ENCODE measurements at regions not wholly inside any gene's neighbourhood (a gene's known extent, or its start where the extent isn't known, plus 50 kb on each side); places are given as distances from the start of the nearest gene placed in this dataset.

GRCh38 chr13:81283561-81283960 is 942.6 kb upstream of the SPRY2 start (continued):
- TF ChIP-seq CTCF (IDR thresholded peaks at IDR 0.05 in 2 of 3, conservative IDR thresholded peaks at IDR 0.05 in 1 of 3; ENCODE audit: control insufficient read depth in 2 of 3, extremely low read depth in 1 of 3, insufficient read depth in 1 of 3, low read depth in 3 of 3, low read length in 3 of 3) (no peak), ATF3 (IDR thresholded peaks at IDR 0.05; ENCODE audit: borderline replicate concordance, extremely low read depth, low read depth, low read length) (no peak)

GRCh38 chr13:81283062-81283461 is 942.1 kb upstream of the SPRY2 start:
- Histone ChIP-seq H3K9me3 (replicated peaks; ENCODE audit: control insufficient read depth, insufficient read depth, low read length) (no peaks in the 10 kb centered on the region), H3K4me1 (ENCODE audit: control insufficient read depth, insufficient read depth, low read length) (no peaks in the 10 kb centered on the region), H4K20me1 (ENCODE audit: control insufficient read depth, insufficient read depth) (no peaks in the 10 kb centered on the region), H2AFZ (ENCODE audit: control insufficient read depth, low read depth, low read length) (no peak overlapping the region), H3K9ac (ENCODE audit: control insufficient read depth, insufficient read depth, low read length) (no peak overlapping the region), H3K79me2 (ENCODE audit: control insufficient read depth, insufficient read depth, low read length) (no peaks in the 10 kb centered on the region), H3K27me3 (replicated peaks in 1 of 2; ENCODE audit: control insufficient read depth in 2 of 2, insufficient read depth in 2 of 2, low read length in 1 of 2) (no peaks in the 10 kb centered on the region), H3K4me3 (no peak overlapping the region), H3K27ac (ENCODE audit: control insufficient read depth, insufficient read depth) (no peak overlapping the region), H3K4me2 (ENCODE audit: control insufficient read depth, insufficient read depth) (no peak overlapping the region), H3K36me3 (ENCODE audit: control insufficient read depth in 2 of 2, insufficient read depth in 2 of 2, low read length in 1 of 2) (no peaks in the 10 kb centered on the region)
- DNase-seq (ENCODE audit: low read depth, low spot score) (no peak), FAIRE-seq (no peak), ATAC-seq (peak; percentile 90)
- WGBS (ENCODE audit: insufficient coverage, insufficient replicate concordance, low lambda C conversion rate, missing lambda C conversion rate) = 42% methylated on average over 2 of the region's 2 CpGs
- BruUV-seq (replicated peaks) = no TSS peak
- RAD21 ChIA-PET (ENCODE audit: unreplicated experiment) = interaction anchor here (1.0 to 1.9 kb wide), 3 partner anchors 9 to 13 kb away, joined by 4 read pairs; no protein-coding TSS in a partner anchor
- SMC1A ChIA-PET (ENCODE audit: uncharacterized antibody, unreplicated experiment) = interaction anchor here (0.6 to 2.6 kb wide), 7 partner anchors 12 to 214 kb away, joined by 3 to 8 read pairs (median 3); no protein-coding TSS in a partner anchor
- in situ Hi-C loops (cut with MboI) (no loop called here), intact Hi-C loops (cut with micrococcal nuclease; ENCODE audit: unreplicated experiment) (no loop called here)
- POLR2A ChIA-PET = interaction anchor here (0.6 to 0.8 kb wide), 2 partner anchors 13 to 280 kb away, joined by 3 read pairs; no protein-coding TSS in a partner anchor
- CTCF ChIA-PET = interaction anchor here (0.6 to 1.1 kb wide), 4 partner anchors 20 to 596 kb away, joined by 3 to 4 read pairs (median 4); no protein-coding TSS in a partner anchor
- TF ChIP-seq HSF1 (IDR thresholded peaks at IDR 0.05; ENCODE audit: low read depth, low read length) (no peak), JUNB (IDR thresholded peaks at IDR 0.05) (0 out of 2 replicates have a peak, but pooled peaks have one; percentile 11), E2F4 (IDR thresholded peaks at IDR 0.05; ENCODE audit: low read depth, low read length) (no peak), ZBTB33 (IDR thresholded peaks at IDR 0.05) (no peak), MEF2B (IDR thresholded peaks at IDR 0.05; ENCODE audit: partially characterized antibody, poor library complexity, severe bottlenecking) (peak; percentile 63), BCL11A (IDR thresholded peaks at IDR 0.05; ENCODE audit: low read depth, low read length) (peak; percentile 71), EED (IDR thresholded peaks at IDR 0.05; ENCODE audit: low read depth) (no peak), ATF7 (IDR thresholded peaks at IDR 0.05; ENCODE audit: low read depth) (peak; percentile 87), BHLHE40 (IDR thresholded peaks at IDR 0.05; ENCODE audit: borderline replicate concordance in 1 of 2, low read depth in 2 of 2, low read length in 1 of 2) (0 out of 4 replicates have a peak, but pooled peaks of 1 of the 2 experiments have one; percentile 29), PKNOX1 (IDR thresholded peaks at IDR 0.05) (peak; percentile 53), MTA2 (IDR thresholded peaks at IDR 0.05; ENCODE audit: low read depth) (peak; percentile 96), RCOR1 (conservative IDR thresholded peaks at IDR 0.05; ENCODE audit: low read depth, low read length) (0 out of 2 replicates have a peak, but pooled peaks have one; percentile 39)

Measured in GM12878 (cell line).